ENCODE measurements at regions not wholly inside any gene's neighbourhood (a gene's known extent, or its start where the extent isn't known, plus 50 kb on each side); places are given as distances from the start of the nearest gene placed in this dataset.

DNA sequence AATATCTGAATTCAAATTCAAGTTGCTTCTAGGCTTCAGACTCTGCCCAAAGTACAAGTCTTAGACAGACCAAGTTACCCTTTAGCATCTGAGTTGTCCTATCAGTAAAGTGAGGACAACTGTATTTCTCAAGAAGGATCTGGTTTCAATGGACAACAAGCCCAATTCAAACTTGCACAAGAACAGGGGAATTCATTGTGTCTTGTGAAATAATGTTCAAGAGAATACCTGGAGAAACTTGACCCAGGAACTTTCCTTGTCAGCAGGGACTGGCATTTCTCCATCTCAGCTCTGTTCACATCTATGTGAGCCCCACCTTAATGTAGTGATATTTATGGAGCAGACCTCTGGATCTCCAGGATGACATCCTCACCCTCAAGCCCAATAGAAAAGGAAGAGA lies 894.9 kb upstream of the SLC10A2 start:
- DNase-seq (no peak), ATAC-seq (ENCODE audit: low read depth) (no peak)
- H4K91ac ChIP-seq (ENCODE audit: insufficient read depth, low read depth, low read length), result no peak overlapping the region
- no peak overlapping the region for H3K14ac ChIP-seq (replicated peaks; ENCODE audit: low read depth, low read length)
- POLR2A ChIA-PET (ENCODE audit: unreplicated experiment), result no interaction called here
- H3K4me2 ChIP-seq (ENCODE audit: low read depth, low read length), result no peak overlapping the region
- H3K27me3 ChIP-seq (ENCODE audit: control insufficient read depth, insufficient read depth, low read length), result no peaks in the 10 kb centered on the region
- intact Hi-C loops (cut with micrococcal nuclease), result no loop called here
- H2BK15ac ChIP-seq (ENCODE audit: low read depth, low read length), result no peak overlapping the region
- BruUV-seq (replicated peaks), result no TSS peak
- H3K36me3 ChIP-seq (ENCODE audit: control insufficient read depth, insufficient read depth, low read length), result no peaks in the 10 kb centered on the region
- no peak overlapping the region for H3K27ac ChIP-seq (ENCODE audit: insufficient read depth, low read length)
- H3K23ac ChIP-seq (ENCODE audit: low read depth, low read length), result no peak overlapping the region
- H4K5ac ChIP-seq (ENCODE audit: low read depth, low read length), result no peak overlapping the region
- H3K9me1 ChIP-seq (ENCODE audit: insufficient read depth, low read length), result no peaks in the 10 kb centered on the region
- dilution Hi-C loops (cut with HindIII; ENCODE audit: low sequenced_read_pairs, unreplicated experiment), result no loop called here
- TF ChIP-seq CEBPB (IDR thresholded peaks at IDR 0.05; ENCODE audit: low read depth, low read length) (no peak), NFE2L2 (IDR thresholded peaks at IDR 0.05; ENCODE audit: low read depth, low read length) (no peak), RCOR1 (IDR thresholded peaks at IDR 0.05; ENCODE audit: insufficient replicate concordance, low read length) (no peak), RAD21 (IDR thresholded peaks at IDR 0.05; ENCODE audit: low read length) (no peak), POLR2A (IDR thresholded peaks at IDR 0.05; ENCODE audit: low read depth, low read length) (no peak), MXI1 (IDR thresholded peaks at IDR 0.05; ENCODE audit: borderline replicate concordance, low read depth, low read length) (no peak), MAFK (IDR thresholded peaks at IDR 0.05; ENCODE audit: low read depth, low read length) (no peak), SMC3 (IDR thresholded peaks at IDR 0.05; ENCODE audit: low read depth, low read length) (no peak), CHD1 (IDR thresholded peaks at IDR 0.05; ENCODE audit: low read depth, low read length) (no peak), BHLHE40 (IDR thresholded peaks at IDR 0.05; ENCODE audit: low read depth, low read length) (no peak), RFX5 (IDR thresholded peaks at IDR 0.05; ENCODE audit: low read depth, low read length) (no peak)
- TF ChIP-seq, protein P1, sequence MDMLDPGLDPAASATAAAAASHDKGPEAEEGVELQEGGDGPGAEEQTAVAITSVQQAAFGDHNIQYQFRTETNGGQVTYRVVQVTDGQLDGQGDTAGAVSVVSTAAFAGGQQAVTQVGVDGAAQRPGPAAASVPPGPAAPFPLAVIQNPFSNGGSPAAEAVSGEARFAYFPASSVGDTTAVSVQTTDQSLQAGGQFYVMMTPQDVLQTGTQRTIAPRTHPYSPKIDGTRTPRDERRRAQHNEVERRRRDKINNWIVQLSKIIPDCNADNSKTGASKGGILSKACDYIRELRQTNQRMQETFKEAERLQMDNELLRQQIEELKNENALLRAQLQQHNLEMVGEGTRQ (IDR thresholded peaks at IDR 0.05; ENCODE audit: low read depth, low read length), result no peak
- H3K56ac ChIP-seq (ENCODE audit: extremely low read depth, insufficient read depth, low read length), result no peak overlapping the region
- H3K4me1 ChIP-seq (ENCODE audit: control insufficient read depth, insufficient read depth, low read length), result no peaks in the 10 kb centered on the region
- no peaks in the 10 kb centered on the region; the same call in 1 of the 2 replicates for H3K9me3 ChIP-seq (ENCODE audit: control insufficient read depth, insufficient read depth, low read length)
- H3K79me1 ChIP-seq (ENCODE audit: low read depth in 1 of 2, low read length in 2 of 2), result no peaks in the 10 kb centered on the region
- no peak overlapping the region for H2AFZ ChIP-seq (replicated peaks; ENCODE audit: low read length, poor library complexity)
- CTCF ChIA-PET, result no interaction called here
- no peak overlapping the region for H2BK120ac ChIP-seq (ENCODE audit: low read depth, low read length)
- no peak overlapping the region for H3K9ac ChIP-seq (ENCODE audit: low read depth, low read length)
- in situ Hi-C loops (cut with MboI; ENCODE audit: low sequenced_read_pairs), result no loop called here
- no peak overlapping the region for H3K18ac ChIP-seq (ENCODE audit: low read depth, low read length)
- no peak overlapping the region for H2BK20ac ChIP-seq (ENCODE audit: low read depth, low read length)
- no peak overlapping the region for H3K4me3 ChIP-seq (ENCODE audit: insufficient read depth, low read depth, low read length)
- no peak overlapping the region for H3K4ac ChIP-seq (ENCODE audit: low read depth, low read length)
- no peak overlapping the region for H2AK9ac ChIP-seq (replicated peaks; ENCODE audit: low read depth, low read length, poor library complexity)
- no peak overlapping the region for H2BK5ac ChIP-seq (ENCODE audit: low read depth, low read length, poor library complexity, severe bottlenecking)
- H4K8ac ChIP-seq (ENCODE audit: low read depth in 2 of 2, low read length in 2 of 2), result no peak overlapping the region
- no peaks in the 10 kb centered on the region for H4K20me1 ChIP-seq (ENCODE audit: insufficient read depth, low read length)
- no peak overlapping the region for H2AK5ac ChIP-seq (ENCODE audit: low read depth, low read length)

Data from IMR-90 (cell line).